H9 (cell line): ENCODE measurements at regions not wholly inside any gene's neighbourhood (a gene's known extent, or its start where the extent isn't known, plus 50 kb on each side); places are given as distances from the start of the nearest gene placed in this dataset.
"Not testable (repeated sequence)": the region's sequence is repeated elsewhere in the genome, so short reads cannot be mapped to it uniquely, and the experiment has no call there.

ENCODE experiments used
- DNase-seq: peaks from one replicate; pipeline ENCODE4 v3.0.0-alpha.2; 2017
- H2AFZ ChIP-seq: one replicate; pipeline ENCODE4 v1.6.1; 2013; ENCODE audit warnings: mild to moderate bottlenecking, low read length, control low read depth, moderate library complexity
- H2AK5ac ChIP-seq: 2 replicates; pipeline ENCODE4 v1.6.1; 2013; ENCODE audit warnings: low read length, control low read depth, mixed read lengths; ENCODE audit not compliant: insufficient read length
- H2BK120ac ChIP-seq: one replicate; pipeline ENCODE4 v1.6.1; 2013; ENCODE audit warnings: low read depth, mild to moderate bottlenecking, low read length, control low read depth, inconsistent platforms; ENCODE audit not compliant: poor library complexity, severe bottlenecking
- H2BK12ac ChIP-seq: 2 replicates; pipeline ENCODE4 v1.6.1; 2013; ENCODE audit warnings: low read length, control low read depth, mixed read lengths, low read depth; ENCODE audit not compliant: insufficient read length
- H2BK15ac ChIP-seq: 2 replicates; pipeline ENCODE4 v1.6.1; 2013; ENCODE audit warnings: low read depth, low read length, control low read depth
- H2BK20ac ChIP-seq: one replicate; pipeline ENCODE4 v1.6.1; 2013; ENCODE audit warnings: low read depth, mild to moderate bottlenecking, low read length, control low read depth, inconsistent platforms; ENCODE audit not compliant: poor library complexity, severe bottlenecking
- H2BK5ac ChIP-seq: 2 replicates; pipeline ENCODE4 v1.6.1; 2013; ENCODE audit warnings: low read length, control low read depth, mixed read lengths; ENCODE audit not compliant: insufficient read length
- H3K14ac ChIP-seq: 2 replicates; pipeline ENCODE4 v1.6.1; 2013; ENCODE audit warnings: low read length, control low read depth; ENCODE audit not compliant: insufficient read depth
- H3K18ac ChIP-seq: 2 replicates; pipeline ENCODE4 v1.6.1; 2013; ENCODE audit warnings: low read depth, mild to moderate bottlenecking, mixed read lengths, low read length, control low read depth; ENCODE audit not compliant: insufficient read length
- H3K23ac ChIP-seq: 2 replicates; pipeline ENCODE4 v1.6.1; 2013; ENCODE audit warnings: low read length, control low read depth, mixed read lengths, low read depth; ENCODE audit not compliant: insufficient read length
- H3K23me2 ChIP-seq: 2 replicates; pipeline ENCODE4 v1.6.1; 2013; ENCODE audit warnings: low read depth, mild to moderate bottlenecking, mixed read lengths, low read length, control low read depth; ENCODE audit not compliant: insufficient read length, poor library complexity, severe bottlenecking
- H3K27ac ChIP-seq: 2 replicates; pipeline ENCODE4 v1.5.1; 2013; ENCODE audit warnings: low read length, control low read depth, mixed read lengths, low read depth; ENCODE audit not compliant: insufficient read length
- H3K27me3 ChIP-seq: 2 replicates; pipeline ENCODE4 v1.6.1; 2013; ENCODE audit warnings: low read length, control low read depth, inconsistent platforms; ENCODE audit not compliant: insufficient read depth
- H3K4ac ChIP-seq: 2 replicates; pipeline ENCODE4 v1.6.1; 2013; ENCODE audit warnings: low read depth, mild to moderate bottlenecking, control low read depth, inconsistent platforms, low read length, moderate library complexity
- H3K4me1 ChIP-seq: 2 replicates; pipeline ENCODE4 v1.6.1; 2013; ENCODE audit warnings: low read length, control low read depth, inconsistent platforms; ENCODE audit not compliant: insufficient read depth
- H3K4me2 ChIP-seq: 2 replicates; pipeline ENCODE4 v1.6.1; 2013; ENCODE audit warnings: low read length, control low read depth, mixed read lengths; ENCODE audit not compliant: insufficient read length, insufficient read depth
- H3K56ac ChIP-seq: 2 replicates; pipeline ENCODE4 v1.6.1; 2013; ENCODE audit warnings: low read depth, mild to moderate bottlenecking, mixed read lengths, low read length, control low read depth; ENCODE audit not compliant: insufficient read length
- H3K79me1 ChIP-seq: 2 replicates; pipeline ENCODE4 v1.6.1; 2013; ENCODE audit warnings: low read depth, mild to moderate bottlenecking, moderate library complexity, low read length, control low read depth, inconsistent platforms; ENCODE audit not compliant: insufficient read depth, poor library complexity, severe bottlenecking
- H3K79me2 ChIP-seq: 2 replicates; pipeline ENCODE4 v1.6.1; 2013; ENCODE audit warnings: low read length, control low read depth, inconsistent platforms; ENCODE audit not compliant: insufficient read depth
- H3K9ac ChIP-seq: 2 replicates; pipeline ENCODE4 v1.6.1; 2013; ENCODE audit warnings: low read length, control low read depth, mixed read lengths; ENCODE audit not compliant: insufficient read length; ENCODE audit errors: extremely low read depth
- H3K9me3 ChIP-seq: one replicate; pipeline ENCODE4 v1.6.1; 2013; ENCODE audit warnings: low read depth, low read length, inconsistent platforms; ENCODE audit not compliant: control insufficient read depth
- H3T11ph ChIP-seq: one replicate; pipeline ENCODE4 v1.6.1; 2013; ENCODE audit warnings: mild to moderate bottlenecking, low read length, control low read depth, inconsistent platforms
- H4K20me1 ChIP-seq: one replicate; pipeline ENCODE4 v1.6.1; 2013; ENCODE audit not compliant: control insufficient read depth, insufficient read length, insufficient read depth
- H4K5ac ChIP-seq: 2 replicates; pipeline ENCODE4 v1.6.1; 2013; ENCODE audit warnings: low read depth, mild to moderate bottlenecking, mixed read lengths, low read length, control low read depth; ENCODE audit not compliant: insufficient read length
- H4K8ac ChIP-seq: replicated peaks from 2 replicates; pipeline ENCODE4 v1.6.1; 2013; ENCODE audit warnings: low read length, control low read depth, mixed read lengths, low read depth; ENCODE audit not compliant: insufficient read length
- H4K91ac ChIP-seq: 2 replicates; pipeline ENCODE4 v1.6.1; 2013; ENCODE audit warnings: low read depth, mild to moderate bottlenecking, moderate library complexity, mixed read lengths, low read length, control low read depth; ENCODE audit not compliant: insufficient read length
- H3K27ac Mint-ChIP-seq, 3 experiments: 2 replicates in 2 of 3; 3 replicates in 1 of 3; pipeline ENCODE4 v1.8.0; 2020 to 2021; ENCODE audit warnings: mixed read lengths in 3 of 3, mild to moderate bottlenecking in 1 of 3, moderate library complexity in 1 of 3
- H3K27me3 Mint-ChIP-seq: 2 replicates; pipeline ENCODE4 v1.8.0; 2021; ENCODE audit warnings: low read depth, mild to moderate bottlenecking, moderate library complexity, mixed read lengths
- H3K36me3 Mint-ChIP-seq, 3 experiments: 2 replicates in 2 of 3; 3 replicates in 1 of 3; pipeline ENCODE4 v1.8.0; 2020 to 2021; ENCODE audit warnings: low read depth in 3 of 3, mixed read lengths in 3 of 3; ENCODE audit not compliant: insufficient read depth in 1 of 3
- H3K4me1 Mint-ChIP-seq, 2 experiments: 2 replicates each; pipeline ENCODE4 v1.8.0; 2020; ENCODE audit warnings: mixed read lengths in 2 of 2
- H3K4me3 Mint-ChIP-seq, 2 experiments: 2 replicates in 1 of 2; 3 replicates in 1 of 2; pipeline ENCODE4 v1.8.0; 2020 to 2021; ENCODE audit warnings: mild to moderate bottlenecking in 2 of 2, mixed read lengths in 2 of 2, moderate library complexity in 1 of 2
- H3K9me3 Mint-ChIP-seq, 2 experiments: 2 replicates in 1 of 2; 3 replicates in 1 of 2; pipeline ENCODE4 v1.8.0; 2020; ENCODE audit warnings: mild to moderate bottlenecking in 2 of 2, mixed read lengths in 2 of 2, moderate library complexity in 1 of 2
- WGBS: extraction: QIAGEN DNeasy Blood & Tissue Kit; methylation state at CpG from one replicate; pipeline ENCODE4 v1.1.7; 2013; ENCODE audit warnings: missing lambda C conversion rate, low lambda C conversion rate, mixed read lengths; ENCODE audit not compliant: insufficient read length; ENCODE audit errors: extremely low coverage; 5-methylcytosine and 5-hydroxymethylcytosine counted together
- TF ChIP-seq, protein P1 (sequence below): fragments of 200-600 bp; sonication (generic); conservative IDR thresholded peaks from 3 replicates; pipeline ENCODE4 v1.8.0; 2021; ENCODE audit warnings: antibody characterized with exemption, mild to moderate bottlenecking

DNA sequence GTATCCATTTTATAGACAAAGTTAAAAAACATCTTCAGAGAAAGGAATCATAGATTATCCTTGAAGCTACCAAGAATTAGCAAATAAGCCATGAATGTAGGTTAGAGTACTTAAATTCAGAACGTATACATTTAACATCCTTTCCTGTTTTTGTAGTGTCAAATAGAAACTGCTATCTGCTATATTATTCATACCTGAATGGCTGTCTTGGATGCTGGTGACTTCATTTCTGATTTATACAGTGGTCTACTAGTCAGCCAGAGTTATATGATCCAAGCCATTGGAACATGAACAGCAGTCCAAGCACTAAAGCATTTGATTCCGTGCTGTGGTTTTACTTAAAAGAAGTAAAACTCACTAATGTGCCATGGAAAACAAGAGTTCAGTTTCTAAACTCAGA, 58.3 kb upstream of the VSIG4 start:
- no peak for DNase-seq
- H4K8ac ChIP-seq, result no peak overlapping the region
- no peak overlapping the region for H2BK12ac ChIP-seq
- no peak overlapping the region for H3K18ac ChIP-seq
- no peak overlapping the region for H3K9ac ChIP-seq
- no peak overlapping the region for H2BK20ac ChIP-seq
- no peaks in the 10 kb centered on the region for H3K4me1 ChIP-seq
- no peak overlapping the region for H2BK120ac ChIP-seq
- H3K27me3 ChIP-seq, result no peaks in the 10 kb centered on the region
- H3K4me2 ChIP-seq, result no peak overlapping the region
- no peak overlapping the region for H3T11ph ChIP-seq
- H2AFZ ChIP-seq, result no peak overlapping the region
- H4K20me1 ChIP-seq, result no peaks in the 10 kb centered on the region
- no peak overlapping the region for H4K5ac ChIP-seq
- no peak overlapping the region for H4K91ac ChIP-seq
- no peak overlapping the region for H3K27ac Mint-ChIP-seq
- no peak overlapping the region for H3K23ac ChIP-seq
- TF ChIP-seq, protein P1, sequence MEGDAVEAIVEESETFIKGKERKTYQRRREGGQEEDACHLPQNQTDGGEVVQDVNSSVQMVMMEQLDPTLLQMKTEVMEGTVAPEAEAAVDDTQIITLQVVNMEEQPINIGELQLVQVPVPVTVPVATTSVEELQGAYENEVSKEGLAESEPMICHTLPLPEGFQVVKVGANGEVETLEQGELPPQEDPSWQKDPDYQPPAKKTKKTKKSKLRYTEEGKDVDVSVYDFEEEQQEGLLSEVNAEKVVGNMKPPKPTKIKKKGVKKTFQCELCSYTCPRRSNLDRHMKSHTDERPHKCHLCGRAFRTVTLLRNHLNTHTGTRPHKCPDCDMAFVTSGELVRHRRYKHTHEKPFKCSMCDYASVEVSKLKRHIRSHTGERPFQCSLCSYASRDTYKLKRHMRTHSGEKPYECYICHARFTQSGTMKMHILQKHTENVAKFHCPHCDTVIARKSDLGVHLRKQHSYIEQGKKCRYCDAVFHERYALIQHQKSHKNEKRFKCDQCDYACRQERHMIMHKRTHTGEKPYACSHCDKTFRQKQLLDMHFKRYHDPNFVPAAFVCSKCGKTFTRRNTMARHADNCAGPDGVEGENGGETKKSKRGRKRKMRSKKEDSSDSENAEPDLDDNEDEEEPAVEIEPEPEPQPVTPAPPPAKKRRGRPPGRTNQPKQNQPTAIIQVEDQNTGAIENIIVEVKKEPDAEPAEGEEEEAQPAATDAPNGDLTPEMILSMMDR, result no peak
- no peaks in the 10 kb centered on the region for H3K79me2 ChIP-seq
- H3K27ac ChIP-seq, result no peak overlapping the region
- WGBS, result no CpG with 5 or more reads among the region's 2 CpGs
- no peak overlapping the region for H3K14ac ChIP-seq
- no peak overlapping the region for H3K56ac ChIP-seq
- no peaks in the 10 kb centered on the region for H3K4me1 Mint-ChIP-seq
- peaks cover 74 to 76% of the 10 kb centered on the region in 2 experiments for H3K9me3 Mint-ChIP-seq
- H3K79me1 ChIP-seq, result no peaks in the 10 kb centered on the region
- no peak overlapping the region for H3K4me3 Mint-ChIP-seq
- H3K9me3 ChIP-seq, result peaks cover 28% of the 10 kb centered on the region
- no peaks in the 10 kb centered on the region for H3K23me2 ChIP-seq
- H2BK5ac ChIP-seq, result no peak overlapping the region
- no peak overlapping the region for H2AK5ac ChIP-seq
- no peak overlapping the region for H3K4ac ChIP-seq
- peaks cover 2% of the 10 kb centered on the region; the same call in 1 of the 2 replicates for H3K27me3 Mint-ChIP-seq
- no peak overlapping the region for H2BK15ac ChIP-seq
- peaks cover 8 to 12% (median 12%) of the 10 kb centered on the region in 3 experiments for H3K36me3 Mint-ChIP-seq

DNA sequence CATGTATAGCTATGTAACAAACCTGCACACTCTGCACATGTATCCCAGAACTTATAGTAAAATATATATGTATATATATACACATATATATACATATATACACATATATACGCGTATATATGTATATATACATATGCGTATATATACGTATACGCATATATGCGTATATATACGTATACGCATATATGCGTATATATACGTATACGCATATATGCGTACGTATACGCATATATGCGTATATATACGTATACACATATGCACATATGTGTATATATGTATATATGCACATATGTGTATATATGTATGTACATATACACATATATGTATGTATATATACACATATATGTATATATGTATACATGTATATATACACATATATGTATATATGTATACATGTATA, 57.1 kb upstream of the VSIG4 start:
- H2BK15ac ChIP-seq, H3T11ph ChIP-seq, H4K20me1 ChIP-seq, H4K91ac ChIP-seq, DNase-seq, H2BK120ac ChIP-seq, H2BK5ac ChIP-seq, H3K27ac Mint-ChIP-seq, H3K4me1 ChIP-seq, H3K79me2 ChIP-seq, H2AK5ac ChIP-seq, H4K5ac ChIP-seq, H3K56ac ChIP-seq, H2BK12ac ChIP-seq, H4K8ac ChIP-seq, H3K23ac ChIP-seq, H3K27ac ChIP-seq, H3K27me3 ChIP-seq, H3K18ac ChIP-seq, H3K4me2 ChIP-seq, H3K4ac ChIP-seq, H3K4me3 Mint-ChIP-seq, H3K27me3 Mint-ChIP-seq, H2AFZ ChIP-seq, H3K14ac ChIP-seq, H3K9ac ChIP-seq, H3K4me1 Mint-ChIP-seq, H3K23me2 ChIP-seq, H2BK20ac ChIP-seq, H3K79me1 ChIP-seq: not testable (repeated sequence)
- H3K9me3 Mint-ChIP-seq, result peaks cover 77 to 79% of the 10 kb centered on the region in 2 experiments
- no CpG with 5 or more reads among the region's 16 CpGs for WGBS
- peaks cover 6 to 12% (median 10%) of the 10 kb centered on the region in 3 experiments for H3K36me3 Mint-ChIP-seq
- peaks cover 28% of the 10 kb centered on the region for H3K9me3 ChIP-seq
